SK-N-SH (cell line): ENCODE measurements at regions not wholly inside any gene's neighbourhood (a gene's known extent, or its start where the extent isn't known, plus 50 kb on each side); places are given as distances from the start of the nearest gene placed in this dataset.

Source experiments
- CTCF ChIP-seq: fragments of 200-600 bp; sonication (generic); IDR thresholded peaks from 2 replicates; pipeline ENCODE4 v1.6.1; 2017; ENCODE audit warnings: antibody characterized with exemption, mild to moderate bottlenecking, moderate library complexity
- IRF3 ChIP-seq: fragments of 150-350 bp; IDR thresholded peaks from 2 replicates; pipeline ENCODE4 v1.6.1; 2016; ENCODE audit warnings: mild to moderate bottlenecking, low read depth, low read length
- POLR2AphosphoS5 ChIP-seq: IDR thresholded peaks from 2 replicates; pipeline ENCODE4 v1.6.1; 2012; ENCODE audit warnings: low read depth, low read length
- REST ChIP-seq: IDR thresholded peaks from 2 replicates; pipeline ENCODE4 v1.6.1; 2012; ENCODE audit warnings: mild to moderate bottlenecking, low read depth, low read length, moderate library complexity
- SIN3A ChIP-seq: IDR thresholded peaks from 2 replicates; pipeline ENCODE4 v1.6.1; 2012; ENCODE audit warnings: low read depth, mild to moderate bottlenecking, low read length, moderate library complexity, borderline replicate concordance
- YY1 ChIP-seq: IDR thresholded peaks from 2 replicates; pipeline ENCODE4 v1.4.0; 2012; ENCODE audit warnings: low read depth, mild to moderate bottlenecking

- TF ChIP-seq CTCF (no peak), SIN3A (no peak), REST (no peak), YY1 (no peak), IRF3 (no peak), POLR2AphosphoS5 (no peak)
These were observed 198.7 kb upstream of the PLD5 start for GRCh38 chr1:242723044-242723716.
